Mucosa of rectum (tissue), 2 donors: ENCODE measurements at regions not wholly inside any gene's neighbourhood (a gene's known extent, or its start where the extent isn't known, plus 50 kb on each side); places are given as distances from the start of the nearest gene placed in this dataset.
"Not testable (repeated sequence)": the region's sequence is repeated elsewhere in the genome, so short reads cannot be mapped to it uniquely, and the experiment has no call there.

Source experiments
- H3K27ac ChIP-seq, 2 donors: one replicate each; pipeline ENCODE4 v1.7.0; 2013; ENCODE audit warnings: inconsistent platforms in 2 of 2, low read depth in 2 of 2, low read length in 2 of 2
- H3K27me3 ChIP-seq, 2 donors: one replicate each; pipeline ENCODE4 v1.7.0; 2013; ENCODE audit warnings: low read length in 2 of 2; ENCODE audit not compliant: control insufficient read depth in 2 of 2, insufficient read depth in 2 of 2
- H3K36me3 ChIP-seq, 2 donors: one replicate each; pipeline ENCODE4 v1.7.0; 2013; ENCODE audit warnings: low read length in 2 of 2; ENCODE audit not compliant: control insufficient read depth in 2 of 2, insufficient read depth in 2 of 2
- H3K4me1 ChIP-seq, 2 donors: one replicate each; pipeline ENCODE4 v1.7.0; 2013; ENCODE audit warnings: low read length in 2 of 2, mild to moderate bottlenecking in 1 of 2; ENCODE audit not compliant: control insufficient read depth in 2 of 2, insufficient read depth in 2 of 2
- H3K4me3 ChIP-seq, 2 donors: one replicate each; pipeline ENCODE4 v1.7.0; 2013; ENCODE audit warnings: low read length in 2 of 2
- H3K9ac ChIP-seq, 2 donors: one replicate each; pipeline ENCODE4 v1.7.0; 2013; ENCODE audit warnings: low read length in 2 of 2, low read depth in 1 of 2, mild to moderate bottlenecking in 1 of 2
- H3K9me3 ChIP-seq, 2 donors: one replicate each; pipeline ENCODE4 v1.7.0; 2013; ENCODE audit warnings: low read length in 2 of 2; ENCODE audit not compliant: control insufficient read depth in 2 of 2
- donor health status: healthy.
- donor health status: Normal muscosa, but diverticular disease.

GRCh38 chr22:19603346-19603745, 79.1 kb upstream of the CLDN5 start:
- H3K4me1 ChIP-seq, H3K9me3 ChIP-seq, H3K27ac ChIP-seq, H3K4me3 ChIP-seq, H3K9ac ChIP-seq, H3K36me3 ChIP-seq: not testable (repeated sequence)
- peaks cover 5 to 15% of the 10 kb centered on the region in 2 donors for H3K27me3 ChIP-seq

DNA sequence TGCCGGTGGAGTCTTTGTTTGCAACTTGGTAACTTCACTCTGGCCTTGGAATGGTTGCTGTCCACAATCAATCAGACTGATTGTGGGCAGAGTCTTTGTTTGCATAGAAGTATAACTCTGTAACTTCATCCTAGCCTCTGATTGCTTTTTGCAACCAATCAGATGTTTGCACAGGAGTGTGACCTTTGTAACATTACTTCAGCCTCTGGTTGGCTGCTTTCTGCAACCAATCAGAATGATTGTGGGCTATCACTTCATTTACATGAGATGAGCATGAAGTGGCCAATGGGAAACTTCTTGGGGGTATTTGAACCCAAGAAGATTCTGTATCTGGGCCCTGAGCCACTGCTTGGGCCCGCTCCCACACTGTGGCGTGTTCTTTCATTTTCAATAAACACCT, 79.6 kb upstream of the CLDN5 start:
- Histone ChIP-seq H3K9me3 (no peaks in the 10 kb centered on the region), H3K4me1 (no peaks in the 10 kb centered on the region), H3K36me3 (no peaks in the 10 kb centered on the region), H3K9ac (no peak overlapping the region), H3K27ac (no peak overlapping the region), H3K4me3 (no peak overlapping the region), H3K27me3 (peaks cover 5 to 17% of the 10 kb centered on the region in 2 donors)

DNA sequence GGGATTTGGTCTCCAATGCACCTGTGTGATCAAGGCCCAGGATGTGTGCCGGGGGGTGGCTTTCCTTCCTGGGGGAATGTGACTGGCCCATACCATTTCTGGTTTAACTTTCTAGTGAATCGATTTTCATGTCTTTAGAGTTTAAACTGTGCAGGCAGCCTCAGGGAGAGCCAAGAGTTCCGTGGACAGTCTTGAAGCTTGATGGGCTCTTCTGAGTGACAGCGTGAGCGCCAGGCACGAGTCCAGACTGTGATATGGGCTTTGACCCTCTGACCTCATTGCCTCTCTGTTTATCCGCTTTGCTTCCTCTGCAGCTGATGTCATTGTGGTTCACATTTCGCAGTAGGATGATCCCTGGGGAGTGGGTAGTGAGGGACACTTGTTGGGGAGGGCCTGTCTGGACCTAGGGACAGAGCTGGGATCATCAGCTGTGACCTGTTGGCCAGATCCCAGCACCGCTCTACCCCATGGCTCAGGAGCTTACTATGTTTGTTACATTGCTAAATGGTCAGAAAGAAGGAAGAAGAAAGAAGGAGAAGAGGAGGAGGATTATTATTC, 80.6 kb upstream of the CLDN5 start:
- Histone ChIP-seq H3K27me3 (peaks cover 5 to 17% of the 10 kb centered on the region in 2 donors), H3K4me3 (no peak overlapping the region), H3K27ac (no peak overlapping the region)

DNA sequence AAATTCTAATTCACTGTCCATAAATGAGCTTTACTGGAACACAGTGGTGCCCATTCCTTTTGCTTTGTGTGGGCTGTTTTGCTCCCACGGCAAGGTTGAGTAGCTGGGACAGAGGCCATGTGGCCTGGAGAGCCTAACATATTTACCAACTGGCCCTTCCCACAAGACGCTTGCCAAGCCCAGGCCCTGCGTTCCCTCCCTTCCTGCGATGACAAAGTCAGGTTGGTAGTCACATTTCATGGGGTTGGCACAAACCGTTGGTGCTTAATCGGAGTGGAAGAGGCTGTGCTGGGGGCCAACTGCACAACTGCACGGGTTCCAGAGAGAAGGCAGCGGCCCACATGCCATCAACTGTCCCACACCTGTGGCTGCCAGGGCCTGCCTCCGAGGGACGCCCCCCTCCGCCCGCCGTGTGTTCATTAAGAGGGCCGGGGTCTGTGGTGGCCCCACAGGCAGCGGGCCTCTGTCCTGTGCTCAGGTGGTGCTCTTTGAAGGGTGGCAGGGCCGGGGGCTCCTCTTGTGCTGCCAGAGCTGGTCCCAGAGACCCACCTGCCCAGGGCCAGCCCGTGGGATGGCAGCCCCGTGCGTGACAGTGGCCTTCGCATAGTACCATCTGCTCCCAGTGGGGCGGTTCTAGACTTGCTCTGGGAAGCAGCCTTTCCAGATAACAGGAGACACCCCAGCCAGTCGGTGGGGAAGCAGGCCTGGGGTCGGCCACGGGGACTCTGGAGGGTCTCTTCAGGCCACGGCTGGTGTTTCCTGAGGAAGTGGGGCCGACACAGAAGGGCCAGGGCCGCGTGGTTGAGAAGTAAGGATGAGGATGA, 81.5 kb upstream of the CLDN5 start:
- Histone ChIP-seq H3K4me1 (no peaks in the 10 kb centered on the region), H3K27me3 (peaks cover 9 to 17% of the 10 kb centered on the region in 2 donors), H3K27ac (no peak overlapping the region)

More for the DNA sequence above, 80.6 kb upstream of the CLDN5 start:
- H3K9me3 ChIP-seq, result no peaks in the 10 kb centered on the region
- H3K4me1 ChIP-seq, result no peaks in the 10 kb centered on the region
- no peaks in the 10 kb centered on the region for H3K36me3 ChIP-seq
- no peak overlapping the region for H3K9ac ChIP-seq

DNA sequence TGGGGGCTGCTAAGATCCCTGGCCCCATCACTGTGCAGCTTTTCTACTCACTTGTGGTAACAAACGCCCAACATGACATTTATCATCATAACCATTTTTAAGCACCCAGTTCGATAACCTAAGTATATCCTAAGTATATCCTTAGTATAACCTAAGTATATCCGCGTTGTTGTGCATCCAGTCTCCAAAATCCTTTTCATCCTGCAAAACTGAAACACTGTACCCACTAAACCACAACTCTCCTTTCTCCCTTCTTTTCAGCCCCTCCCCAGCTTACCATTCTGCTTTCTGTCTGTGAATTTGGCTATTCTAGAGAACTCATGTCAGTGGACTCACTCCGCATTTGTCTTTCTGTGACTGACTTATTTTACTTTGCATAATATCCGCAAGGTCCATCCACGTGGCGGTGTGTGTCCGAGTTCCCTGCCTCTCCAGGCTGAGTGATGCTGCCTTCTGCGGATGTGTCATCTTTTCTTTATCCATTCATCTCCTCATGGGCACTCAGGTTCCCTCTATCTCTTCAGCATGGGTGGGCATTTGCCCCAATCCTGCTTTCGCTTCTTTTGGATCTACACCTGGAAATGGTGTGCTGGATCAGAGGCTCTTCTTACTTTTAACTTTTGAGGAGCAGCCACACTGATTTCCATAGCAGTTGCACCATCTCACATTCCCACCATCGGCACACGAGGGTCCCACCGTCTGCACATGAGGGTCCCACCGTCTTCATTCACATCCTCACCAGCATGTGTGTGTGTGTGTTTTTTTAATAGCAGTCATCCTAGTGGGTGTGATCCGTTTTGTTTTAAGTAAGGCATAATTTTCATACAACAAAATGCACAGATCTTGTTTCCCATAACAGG, 82.4 kb upstream of the CLDN5 start:
- no peaks in the 10 kb centered on the region for H3K9me3 ChIP-seq
- H3K4me3 ChIP-seq, result no peak overlapping the region
- H3K27me3 ChIP-seq, result peaks cover 9 to 17% of the 10 kb centered on the region in 2 donors
- no peaks in the 10 kb centered on the region for H3K36me3 ChIP-seq
- H3K27ac ChIP-seq, result no peak overlapping the region
- H3K9ac ChIP-seq, result no peak overlapping the region
- H3K4me1 ChIP-seq, result no peaks in the 10 kb centered on the region

More for the DNA sequence above, 81.5 kb upstream of the CLDN5 start:
- H3K9me3 ChIP-seq, result no peaks in the 10 kb centered on the region
- H3K4me3 ChIP-seq, result no peak overlapping the region
- no peak overlapping the region for H3K9ac ChIP-seq
- no peaks in the 10 kb centered on the region for H3K36me3 ChIP-seq

DNA sequence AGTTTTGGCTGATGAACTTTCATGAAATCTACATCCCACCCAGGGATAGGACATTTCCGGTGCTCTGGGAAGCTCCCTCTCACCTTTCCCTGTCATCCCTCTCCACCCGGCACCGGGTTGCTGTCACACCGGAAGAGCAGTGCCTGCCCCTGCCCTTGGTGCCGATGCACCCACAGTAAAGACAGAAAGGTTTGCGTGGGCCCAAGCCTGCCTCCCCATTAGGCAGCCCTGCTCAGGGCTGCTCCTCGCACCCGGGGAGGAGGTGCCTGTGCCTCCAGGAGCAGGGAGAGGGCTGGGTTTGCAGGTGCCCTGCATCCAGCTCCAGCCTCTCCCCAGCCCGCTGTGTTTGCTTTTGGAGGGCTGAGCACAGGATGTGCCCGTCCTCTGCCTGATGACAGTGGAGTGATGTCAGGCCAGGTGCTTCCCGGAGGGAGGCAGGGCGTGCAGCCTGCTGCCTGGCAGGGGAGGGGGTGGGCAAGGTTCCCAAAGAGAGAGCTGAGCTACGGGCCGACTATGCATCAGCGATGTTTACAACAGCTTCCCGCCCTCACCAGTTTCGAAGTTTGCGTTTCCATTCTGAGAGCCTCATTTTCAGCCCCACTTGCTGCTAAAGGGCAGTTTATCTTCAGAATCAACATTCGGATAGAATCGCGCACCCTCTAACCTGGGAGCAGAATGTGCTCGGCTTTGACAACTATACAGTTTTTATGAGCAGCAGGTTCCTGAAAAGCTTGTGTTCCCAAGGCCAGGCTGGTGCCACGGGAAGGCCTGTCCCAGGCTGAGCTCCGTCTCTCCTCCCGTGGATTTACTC, 83.2 kb upstream of the CLDN5 start:
- H3K27me3 ChIP-seq, result peaks cover 9 to 17% of the 10 kb centered on the region in 2 donors
- H3K4me1 ChIP-seq, result no peaks in the 10 kb centered on the region
- H3K36me3 ChIP-seq, result no peaks in the 10 kb centered on the region
- no peak overlapping the region for H3K9ac ChIP-seq
- no peak overlapping the region for H3K27ac ChIP-seq
- no peaks in the 10 kb centered on the region for H3K9me3 ChIP-seq
- no peak overlapping the region for H3K4me3 ChIP-seq

DNA sequence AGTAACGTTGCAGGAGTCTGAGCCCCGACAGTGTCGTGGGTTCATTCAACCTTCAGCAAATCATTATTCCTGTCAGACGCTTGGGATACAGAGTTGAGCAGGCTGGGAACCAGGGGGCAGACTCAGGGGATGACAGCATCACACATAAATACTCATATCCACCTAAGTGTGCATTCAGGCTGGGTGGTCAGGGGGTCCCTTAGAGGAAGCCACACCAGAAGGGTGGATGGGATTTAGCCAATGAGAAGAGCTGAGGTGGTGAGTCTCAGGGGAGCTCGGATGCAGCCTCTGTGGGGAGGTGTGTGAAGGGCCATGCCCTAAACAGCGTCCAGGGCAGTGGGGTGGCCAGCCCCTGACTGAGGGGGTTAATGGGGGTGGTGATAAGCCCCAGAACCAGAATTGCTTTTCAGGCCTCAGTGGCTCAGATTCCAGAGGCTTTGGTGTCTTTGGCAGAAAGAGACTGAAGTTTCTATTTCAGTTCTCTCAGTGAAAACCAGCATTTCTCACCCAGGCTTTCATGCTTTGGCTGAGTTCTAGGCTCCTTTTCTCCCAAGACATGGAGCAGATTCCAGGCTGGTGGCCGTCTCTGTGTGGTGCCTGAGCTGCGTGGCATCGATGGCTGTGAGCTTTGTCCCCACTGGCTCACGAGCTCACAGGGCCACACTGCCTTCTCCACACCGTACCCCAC, 83.9 kb upstream of the CLDN5 start:
- H3K9me3 ChIP-seq, result no peaks in the 10 kb centered on the region
- H3K27me3 ChIP-seq, result peaks cover 9 to 17% of the 10 kb centered on the region in 2 donors
- H3K27ac ChIP-seq, result no peak overlapping the region

DNA sequence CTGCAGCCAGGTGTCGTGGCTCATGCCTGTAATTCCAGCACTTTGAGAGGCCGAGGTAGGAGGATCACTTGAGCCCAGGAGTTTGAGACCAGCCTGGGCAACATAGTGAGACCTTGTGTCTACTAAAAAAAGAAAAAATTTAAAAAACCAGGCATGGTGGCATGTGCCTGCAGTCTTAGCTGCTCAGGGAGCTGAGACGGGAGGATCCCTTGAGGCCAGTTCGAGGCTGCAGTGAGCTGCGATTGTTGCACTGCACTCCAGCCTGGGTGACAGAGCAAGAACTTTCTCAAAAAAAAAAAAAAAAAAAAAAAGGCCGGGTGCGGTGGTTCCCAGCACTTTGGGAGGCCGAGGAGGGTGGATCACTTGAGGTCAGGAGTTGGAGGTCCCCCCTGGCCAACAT, 85.5 kb upstream of the CLDN5 start:
- not testable (repeated sequence) for H3K9ac ChIP-seq, H3K27ac ChIP-seq, H3K4me3 ChIP-seq, H3K4me1 ChIP-seq, H3K9me3 ChIP-seq, H3K36me3 ChIP-seq
- peaks cover 9 to 17% of the 10 kb centered on the region in 2 donors for H3K27me3 ChIP-seq

More for the DNA sequence above, 83.9 kb upstream of the CLDN5 start:
- Histone ChIP-seq H3K9ac (no peak overlapping the region), H3K36me3 (no peaks in the 10 kb centered on the region), H3K4me1 (no peaks in the 10 kb centered on the region), H3K4me3 (no peak overlapping the region)

DNA sequence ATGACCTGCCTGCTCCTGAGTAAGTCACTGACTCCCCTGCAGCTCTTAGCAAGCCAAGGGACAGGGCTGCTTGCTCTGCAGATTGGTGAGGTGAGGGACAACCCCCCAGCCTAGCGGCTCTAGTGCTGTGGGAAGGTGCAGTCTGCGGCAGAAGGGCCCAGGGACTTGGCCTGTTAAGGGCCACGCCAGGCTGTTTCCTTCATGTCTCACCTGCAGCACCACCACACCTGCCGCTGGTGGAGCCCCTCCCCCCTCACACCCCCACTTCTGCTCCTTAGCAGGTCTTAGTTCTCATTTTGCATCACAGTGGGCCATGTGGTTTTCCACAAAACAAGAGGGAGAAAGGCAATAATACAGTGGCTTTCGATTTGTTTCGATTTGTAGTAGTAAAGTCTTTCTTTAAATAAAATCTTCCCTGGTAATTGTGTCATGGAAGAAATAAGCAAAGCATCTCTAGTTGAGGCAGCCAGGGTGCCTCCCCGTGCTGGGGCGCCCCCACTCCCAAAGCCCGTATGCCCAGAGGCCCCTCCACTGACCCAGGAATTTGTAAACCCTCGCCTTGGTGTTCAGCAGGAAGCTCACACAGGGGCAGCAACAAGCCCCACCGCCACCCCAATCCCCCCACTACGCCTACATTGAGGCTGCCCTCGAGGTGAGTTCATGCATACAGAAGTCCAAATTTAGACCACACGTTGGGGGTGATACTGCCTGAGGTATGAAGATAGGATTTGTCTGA, 86.5 kb upstream of the CLDN5 start:
- Histone ChIP-seq H3K9me3 (no peaks in the 10 kb centered on the region), H3K36me3 (no peaks in the 10 kb centered on the region), H3K4me3 (no peak overlapping the region), H3K9ac (no peak overlapping the region), H3K27me3 (peaks cover 6 to 17% of the 10 kb centered on the region in 2 donors), H3K27ac (no peak overlapping the region), H3K4me1 (no peaks in the 10 kb centered on the region)
